HEK293T (cell line): ENCODE measurements at regions not wholly inside any gene's neighbourhood (a gene's known extent, or its start where the extent isn't known, plus 50 kb on each side); places are given as distances from the start of the nearest gene placed in this dataset.

Experiments
- ARNT ChIP-seq: fragments of 450-650 bp; IDR thresholded peaks from 2 replicates; pipeline ENCODE4 v1.6.1; 2017; ENCODE audit warnings: mild to moderate bottlenecking
- BHLHE40 ChIP-seq: fragments of 450-650 bp; IDR thresholded peaks from 2 replicates; pipeline ENCODE4 v1.6.1; 2016; ENCODE audit warnings: mild to moderate bottlenecking, moderate library complexity, borderline replicate concordance
- FOXA1 ChIP-seq: fragments of 450-650 bp; IDR thresholded peaks from 2 replicates; pipeline ENCODE4 v1.6.1; 2016; ENCODE audit warnings: mild to moderate bottlenecking
- FOXM1 ChIP-seq: fragments of 450-650 bp; IDR thresholded peaks from 2 replicates; pipeline ENCODE4 v1.6.1; 2017; ENCODE audit warnings: mild to moderate bottlenecking, borderline replicate concordance
- HDGF ChIP-seq: fragments of 450-650 bp; IDR thresholded peaks from 2 replicates; pipeline ENCODE4 v1.6.1; 2017; ENCODE audit warnings: antibody characterized with exemption, borderline replicate concordance
- NFRKB ChIP-seq: fragments of 450-650 bp; IDR thresholded peaks from 2 replicates; pipeline ENCODE4 v1.6.1; 2016; ENCODE audit warnings: mild to moderate bottlenecking, moderate library complexity
- PKNOX1 ChIP-seq: fragments of 450-650 bp; IDR thresholded peaks from 2 replicates; pipeline ENCODE4 v1.6.1; 2016
- SP1 ChIP-seq: fragments of 450-650 bp; IDR thresholded peaks from 2 replicates; pipeline ENCODE4 v1.6.1; 2017
- SUZ12 ChIP-seq: fragments of 450-650 bp; IDR thresholded peaks from 2 replicates; pipeline ENCODE4 v1.6.1; 2016; ENCODE audit warnings: mild to moderate bottlenecking
- TARDBP ChIP-seq: fragments of 450-650 bp; IDR thresholded peaks from 2 replicates; pipeline ENCODE4 v1.6.1; 2016

DNA sequence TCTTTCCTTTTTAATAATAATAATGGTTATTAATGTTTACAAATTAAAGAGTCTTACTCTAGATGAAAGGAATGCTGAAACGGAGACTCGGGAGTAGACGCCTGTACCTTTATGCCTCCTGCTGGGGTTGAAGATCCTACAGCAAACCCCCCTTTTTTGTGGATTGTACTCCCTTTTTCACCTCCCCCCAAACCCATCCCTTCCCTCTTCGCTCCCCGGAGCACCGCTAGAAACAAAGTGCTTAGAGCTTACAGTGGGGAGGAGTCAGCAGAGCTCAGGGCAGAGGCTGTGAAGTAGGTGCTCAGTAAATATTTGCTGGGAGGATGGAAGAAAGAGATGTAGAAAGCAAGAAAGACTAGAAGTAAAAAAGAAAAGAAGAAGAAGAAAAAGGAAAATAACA is 169.7 kb downstream of the NXPE2 start:
- no peak for TF ChIP-seq BHLHE40
- no peak for TF ChIP-seq FOXA1
- no peak for TF ChIP-seq ARNT
- no peak for TF ChIP-seq SP1
- TF ChIP-seq TARDBP, result no peak
- no peak for TF ChIP-seq PKNOX1
- TF ChIP-seq HDGF, result no peak
- no peak for TF ChIP-seq SUZ12
- no peak for TF ChIP-seq FOXM1
- TF ChIP-seq NFRKB, result no peak
